ENCODE measurements at regions not wholly inside any gene's neighbourhood (a gene's known extent, or its start where the extent isn't known, plus 50 kb on each side); places are given as distances from the start of the nearest gene placed in this dataset.

DNA sequence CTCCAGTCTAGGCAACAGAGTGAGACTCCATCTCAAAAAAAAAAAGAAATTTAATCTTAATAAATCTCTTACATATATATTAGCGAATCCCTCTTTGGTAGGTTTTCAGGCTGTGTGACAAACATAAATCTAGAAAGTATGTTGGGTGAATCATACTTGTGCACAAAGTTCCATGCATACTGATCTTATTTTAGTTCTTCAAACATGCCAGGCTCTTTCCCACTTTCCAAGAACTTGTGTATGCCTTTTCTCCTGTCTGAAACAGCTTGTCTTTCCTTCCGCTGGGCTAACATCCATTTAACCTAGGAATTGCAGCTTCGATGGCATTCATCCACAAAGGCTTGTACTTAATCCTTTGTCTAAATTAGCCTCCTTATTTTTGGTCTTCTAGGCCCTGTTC, 156.6 kb upstream of the CASK start:
- H3K9me3 ChIP-seq (ENCODE audit: control insufficient read depth in 2 of 2, insufficient read depth in 1 of 2, low read depth in 1 of 2, low read length in 1 of 2) = no peaks in the 10 kb centered on the region
- no peak for FAIRE-seq
- WGBS, 3 donors = 81 to 100% (median 93%) methylated on average over 3 of the region's 3 CpGs
- H3K27me3 ChIP-seq (ENCODE audit: control insufficient read depth in 3 of 3, insufficient read depth in 3 of 3, low read length in 3 of 3) = no peaks in the 10 kb centered on the region
- no peaks in the 10 kb centered on the region for H3K4me1 ChIP-seq (ENCODE audit: control insufficient read depth in 3 of 3, insufficient read depth in 2 of 3, low read depth in 1 of 3, low read length in 2 of 3)
- no peaks in the 10 kb centered on the region for H3K36me3 ChIP-seq (ENCODE audit: control insufficient read depth in 3 of 3, insufficient read depth in 2 of 3, low read depth in 1 of 3, low read length in 3 of 3)
- H3K4me3 ChIP-seq (ENCODE audit: low read depth in 1 of 3, low read length in 3 of 3) = no peak overlapping the region
- H3K27ac ChIP-seq (ENCODE audit: low read depth in 1 of 3, low read length in 2 of 3) = no peak overlapping the region
- DNase-seq = no peak

DNA sequence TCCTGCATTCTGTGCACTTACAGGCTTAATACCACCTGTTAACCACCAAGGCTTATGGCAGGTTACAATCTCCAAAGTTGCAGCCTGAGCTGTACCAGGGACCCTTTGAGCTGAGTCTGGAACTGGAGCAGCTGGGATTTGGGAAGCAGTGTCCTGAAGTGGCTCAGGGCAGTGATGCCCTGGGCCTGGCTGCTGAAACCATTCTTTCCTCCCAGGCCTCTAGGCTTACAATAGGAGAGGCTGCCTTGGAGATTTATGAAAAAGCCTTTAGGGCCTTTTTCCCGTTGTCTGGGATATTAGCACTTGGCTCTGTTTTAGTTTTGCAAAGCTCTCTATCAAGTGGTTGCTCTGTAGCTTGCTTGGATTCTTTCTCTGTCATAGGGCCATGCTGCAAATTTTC, 154.3 kb upstream of the CASK start:
- DNase-seq (no peak), FAIRE-seq (no peak)
- Histone ChIP-seq H3K4me1 (ENCODE audit: control insufficient read depth in 3 of 3, insufficient read depth in 2 of 3, low read depth in 1 of 3, low read length in 2 of 3) (peaks cover 0 to 5% (median 0%) of the 10 kb centered on the region in 3 donors), H3K9me3 (ENCODE audit: control insufficient read depth in 2 of 2, insufficient read depth in 1 of 2, low read depth in 1 of 2, low read length in 1 of 2) (no peaks in the 10 kb centered on the region), H3K4me3 (ENCODE audit: low read depth in 1 of 3, low read length in 3 of 3) (no peak overlapping the region), H3K36me3 (ENCODE audit: control insufficient read depth in 3 of 3, insufficient read depth in 2 of 3, low read depth in 1 of 3, low read length in 3 of 3) (no peaks in the 10 kb centered on the region), H3K27ac (ENCODE audit: low read depth in 1 of 3, low read length in 2 of 3) (no peak overlapping the region), H3K27me3 (ENCODE audit: control insufficient read depth in 3 of 3, insufficient read depth in 3 of 3, low read length in 3 of 3) (no peaks in the 10 kb centered on the region)
- 64 to 90% (median 70%) methylated on average over 1 of the region's 1 CpG for WGBS, 3 donors

DNA sequence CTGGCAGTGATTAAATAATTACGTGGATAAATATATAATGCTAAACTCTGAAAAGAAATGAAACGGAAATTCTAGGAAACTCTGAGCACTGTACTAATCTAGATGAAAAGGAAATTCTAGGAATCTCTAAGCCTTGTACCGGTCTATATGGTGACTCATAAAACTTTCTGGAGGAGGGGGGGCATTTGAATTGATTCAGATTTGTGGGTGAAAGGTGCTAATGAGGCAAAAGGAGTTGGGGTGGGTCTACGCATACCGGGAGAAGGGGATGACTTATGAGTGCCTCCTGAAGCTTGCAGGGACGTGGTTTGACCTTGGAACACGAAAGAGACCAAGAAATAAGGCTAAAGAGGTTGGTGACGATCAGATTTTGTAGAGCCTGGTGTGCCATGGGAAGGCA, 151.7 kb upstream of the CASK start:
- FAIRE-seq (no peak), DNase-seq (no peak)
- Histone ChIP-seq H3K27me3 (ENCODE audit: control insufficient read depth in 3 of 3, insufficient read depth in 3 of 3, low read length in 3 of 3) (no peaks in the 10 kb centered on the region), H3K9me3 (ENCODE audit: control insufficient read depth in 2 of 2, insufficient read depth in 1 of 2, low read depth in 1 of 2, low read length in 1 of 2) (no peaks in the 10 kb centered on the region), H3K27ac (ENCODE audit: low read depth in 1 of 3, low read length in 2 of 3) (no peak overlapping the region), H3K36me3 (ENCODE audit: control insufficient read depth in 3 of 3, insufficient read depth in 2 of 3, low read depth in 1 of 3, low read length in 3 of 3) (no peaks in the 10 kb centered on the region), H3K4me1 (ENCODE audit: control insufficient read depth in 3 of 3, insufficient read depth in 2 of 3, low read depth in 1 of 3, low read length in 2 of 3) (peaks cover 0 to 8% (median 0%) of the 10 kb centered on the region in 3 donors), H3K4me3 (ENCODE audit: low read depth in 1 of 3, low read length in 3 of 3) (no peak overlapping the region)
- WGBS, 3 donors = 72 to 83% (median 79%) methylated on average over 8 of the region's 8 CpGs

DNA sequence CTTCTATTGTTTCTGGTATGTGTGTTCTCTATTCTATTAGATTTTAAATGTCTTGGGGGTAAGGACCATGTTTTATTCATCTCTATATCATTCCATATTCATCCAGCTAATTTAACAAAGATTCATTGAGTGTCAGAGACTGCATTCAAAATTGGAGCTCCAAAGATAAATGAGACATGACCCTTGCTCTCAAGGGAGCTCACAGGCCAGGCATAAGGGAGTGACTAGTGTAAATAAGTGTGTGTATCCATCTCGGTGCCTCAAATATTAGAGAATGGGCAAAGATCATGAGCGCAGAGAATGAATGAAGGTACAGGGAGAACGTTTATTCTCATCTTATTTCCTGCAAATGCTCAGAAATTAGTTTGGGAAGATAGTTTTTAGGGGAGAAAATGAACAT, 150.1 kb upstream of the CASK start:
- DNase-seq (peak; percentile 55 to 72), FAIRE-seq (no peak)
- no peaks in the 10 kb centered on the region for H3K27me3 ChIP-seq (ENCODE audit: control insufficient read depth in 3 of 3, insufficient read depth in 3 of 3, low read length in 3 of 3)
- no peak overlapping the region for H3K4me3 ChIP-seq (ENCODE audit: low read depth in 1 of 3, low read length in 3 of 3)
- no peaks in the 10 kb centered on the region for H3K9me3 ChIP-seq (ENCODE audit: control insufficient read depth in 2 of 2, insufficient read depth in 1 of 2, low read depth in 1 of 2, low read length in 1 of 2)
- WGBS, 3 donors = 10 to 51% (median 30%) methylated on average over 3 of the region's 3 CpGs
- H3K36me3 ChIP-seq (ENCODE audit: control insufficient read depth in 3 of 3, insufficient read depth in 2 of 3, low read depth in 1 of 3, low read length in 3 of 3) = no peaks in the 10 kb centered on the region
- H3K27ac ChIP-seq (ENCODE audit: low read depth in 1 of 3, low read length in 2 of 3) = peak overlapping the region in 1 of 3 donors; percentile 64
- H3K4me1 ChIP-seq (ENCODE audit: control insufficient read depth in 3 of 3, insufficient read depth in 2 of 3, low read depth in 1 of 3, low read length in 2 of 3) = peaks cover 0 to 8% (median 0%) of the 10 kb centered on the region in 3 donors

DNA sequence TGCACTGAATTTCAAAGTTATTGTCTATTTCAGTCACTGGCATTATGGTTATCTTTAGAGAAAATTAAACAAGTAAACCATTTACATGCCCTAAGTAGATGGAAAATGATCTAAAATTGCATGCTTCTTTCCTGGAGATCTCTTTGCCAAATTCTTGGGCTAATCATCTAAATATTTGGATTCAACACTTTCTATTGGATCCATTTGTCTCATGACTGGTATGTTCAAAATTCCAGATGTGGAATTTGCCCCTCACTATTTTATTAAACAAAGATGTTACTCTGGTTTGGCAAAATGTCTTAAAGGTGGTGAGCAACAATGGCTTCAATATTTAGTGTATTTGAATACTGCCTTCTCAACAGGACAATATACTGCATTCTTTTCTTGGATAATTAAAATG, 147.5 kb upstream of the CASK start:
- H3K4me1 ChIP-seq (ENCODE audit: control insufficient read depth in 3 of 3, insufficient read depth in 2 of 3, low read depth in 1 of 3, low read length in 2 of 3) = peaks cover 0 to 8% (median 0%) of the 10 kb centered on the region in 3 donors

DNA sequence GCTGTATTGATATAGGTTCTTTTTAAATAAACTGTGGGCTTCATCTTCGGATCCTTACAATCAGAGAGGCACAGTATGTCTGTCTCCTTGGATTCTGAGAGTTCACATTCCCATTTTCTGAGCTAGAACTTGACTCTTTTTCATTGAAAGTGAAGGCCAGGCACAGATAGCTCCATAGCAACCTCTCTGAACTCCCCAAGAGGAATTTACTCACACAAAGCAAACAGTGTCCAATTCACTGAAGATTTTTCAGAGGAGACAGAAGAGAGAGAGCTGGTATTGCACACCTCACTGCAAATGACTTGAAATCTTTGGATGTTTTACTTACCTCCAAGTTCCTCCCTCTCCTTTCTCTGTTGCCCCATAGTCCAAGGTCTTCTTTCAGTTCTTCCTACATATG, 130.9 kb upstream of the CASK start:
- no peaks in the 10 kb centered on the region for H3K9me3 ChIP-seq (ENCODE audit: control insufficient read depth in 2 of 2, insufficient read depth in 1 of 2, low read depth in 1 of 2, low read length in 1 of 2)
- no peaks in the 10 kb centered on the region for H3K4me1 ChIP-seq (ENCODE audit: control insufficient read depth in 3 of 3, insufficient read depth in 2 of 3, low read depth in 1 of 3, low read length in 2 of 3)
- no peak overlapping the region for H3K4me3 ChIP-seq (ENCODE audit: low read depth in 1 of 3, low read length in 3 of 3)
- DNase-seq (peak in 1 of 2 donors; percentile 5), FAIRE-seq (no peak)
- H3K36me3 ChIP-seq (ENCODE audit: control insufficient read depth in 3 of 3, insufficient read depth in 2 of 3, low read depth in 1 of 3, low read length in 3 of 3) = no peaks in the 10 kb centered on the region
- WGBS, 3 donors = 68 to 93% (median 88%) methylated on average over 1 of the region's 1 CpG
- no peaks in the 10 kb centered on the region for H3K27me3 ChIP-seq (ENCODE audit: control insufficient read depth in 3 of 3, insufficient read depth in 3 of 3, low read length in 3 of 3)
- H3K27ac ChIP-seq (ENCODE audit: low read depth in 1 of 3, low read length in 2 of 3) = no peak overlapping the region

More for the DNA sequence above, 147.5 kb upstream of the CASK start:
- DNase-seq (no peak), FAIRE-seq (no peak)
- Histone ChIP-seq H3K4me3 (ENCODE audit: low read depth in 1 of 3, low read length in 3 of 3) (no peak overlapping the region), H3K9me3 (ENCODE audit: control insufficient read depth in 2 of 2, insufficient read depth in 1 of 2, low read depth in 1 of 2, low read length in 1 of 2) (no peaks in the 10 kb centered on the region), H3K36me3 (ENCODE audit: control insufficient read depth in 3 of 3, insufficient read depth in 2 of 3, low read depth in 1 of 3, low read length in 3 of 3) (no peaks in the 10 kb centered on the region), H3K27me3 (ENCODE audit: control insufficient read depth in 3 of 3, insufficient read depth in 3 of 3, low read length in 3 of 3) (no peaks in the 10 kb centered on the region), H3K27ac (ENCODE audit: low read depth in 1 of 3, low read length in 2 of 3) (no peak overlapping the region)

DNA sequence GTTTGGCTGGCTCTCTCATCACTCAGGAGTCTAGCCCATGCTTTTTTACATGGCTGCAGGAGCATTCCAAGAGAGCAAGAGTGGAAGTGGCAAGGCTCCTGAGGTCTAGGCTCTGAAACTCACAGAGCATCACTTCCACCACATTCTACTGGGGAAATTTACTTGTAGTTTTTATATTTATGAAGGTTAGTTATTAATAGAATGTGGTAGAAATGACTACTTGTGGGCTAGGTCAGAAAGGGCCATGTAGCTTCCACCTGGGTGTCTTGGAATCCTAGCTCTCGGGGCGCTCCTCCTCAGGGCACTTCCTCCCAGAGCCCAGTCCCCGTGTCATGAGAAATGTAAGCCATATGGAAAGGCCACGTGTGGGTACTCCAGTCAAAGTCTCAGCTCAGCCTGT, 127.0 kb upstream of the CASK start:
- WGBS, 3 donors = 81 to 92% (median 83%) methylated on average over 4 of the region's 4 CpGs
- no peaks in the 10 kb centered on the region for H3K9me3 ChIP-seq (ENCODE audit: control insufficient read depth in 2 of 2, insufficient read depth in 1 of 2, low read depth in 1 of 2, low read length in 1 of 2)
- no peak for FAIRE-seq

DNA sequence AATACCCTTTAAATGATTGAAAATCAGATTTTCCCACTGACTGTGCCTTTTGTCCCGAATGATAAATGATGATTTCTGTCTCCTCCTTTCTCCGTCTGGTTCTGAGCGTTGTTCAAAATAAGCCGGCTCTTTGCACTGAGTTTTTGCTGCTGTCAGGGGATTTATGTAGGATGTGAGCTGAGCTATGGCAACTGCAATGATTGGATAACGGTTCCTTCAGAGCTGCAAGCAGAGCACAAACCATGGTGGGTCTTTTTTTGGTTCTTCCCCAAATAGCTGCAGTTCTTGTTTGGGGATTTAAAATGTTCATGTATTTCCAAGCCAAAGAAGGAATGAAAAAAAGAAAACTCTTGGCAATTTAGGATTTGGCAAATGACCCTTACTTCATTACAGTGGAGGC, 124.5 kb upstream of the CASK start:
- no peak overlapping the region for H3K4me3 ChIP-seq (ENCODE audit: low read depth in 1 of 3, low read length in 3 of 3)
- no peaks in the 10 kb centered on the region for H3K9me3 ChIP-seq (ENCODE audit: control insufficient read depth in 2 of 2, insufficient read depth in 1 of 2, low read depth in 1 of 2, low read length in 1 of 2)
- DNase-seq = no peak
- no peak for FAIRE-seq
- no peaks in the 10 kb centered on the region for H3K27me3 ChIP-seq (ENCODE audit: control insufficient read depth in 3 of 3, insufficient read depth in 3 of 3, low read length in 3 of 3)
- no peaks in the 10 kb centered on the region for H3K4me1 ChIP-seq (ENCODE audit: control insufficient read depth in 3 of 3, insufficient read depth in 2 of 3, low read depth in 1 of 3, low read length in 2 of 3)
- no peak overlapping the region for H3K27ac ChIP-seq (ENCODE audit: low read depth in 1 of 3, low read length in 2 of 3)
- 73 to 91% (median 79%) methylated on average over 5 of the region's 5 CpGs for WGBS, 3 donors
- no peaks in the 10 kb centered on the region for H3K36me3 ChIP-seq (ENCODE audit: control insufficient read depth in 3 of 3, insufficient read depth in 2 of 3, low read depth in 1 of 3, low read length in 3 of 3)

More for the DNA sequence above, 127.0 kb upstream of the CASK start:
- Histone ChIP-seq H3K27me3 (ENCODE audit: control insufficient read depth in 3 of 3, insufficient read depth in 3 of 3, low read length in 3 of 3) (no peaks in the 10 kb centered on the region), H3K27ac (ENCODE audit: low read depth in 1 of 3, low read length in 2 of 3) (no peak overlapping the region), H3K4me3 (ENCODE audit: low read depth in 1 of 3, low read length in 3 of 3) (no peak overlapping the region), H3K36me3 (ENCODE audit: control insufficient read depth in 3 of 3, insufficient read depth in 2 of 3, low read depth in 1 of 3, low read length in 3 of 3) (no peaks in the 10 kb centered on the region), H3K4me1 (ENCODE audit: control insufficient read depth in 3 of 3, insufficient read depth in 2 of 3, low read depth in 1 of 3, low read length in 2 of 3) (no peaks in the 10 kb centered on the region)
- no peak for DNase-seq

DNA sequence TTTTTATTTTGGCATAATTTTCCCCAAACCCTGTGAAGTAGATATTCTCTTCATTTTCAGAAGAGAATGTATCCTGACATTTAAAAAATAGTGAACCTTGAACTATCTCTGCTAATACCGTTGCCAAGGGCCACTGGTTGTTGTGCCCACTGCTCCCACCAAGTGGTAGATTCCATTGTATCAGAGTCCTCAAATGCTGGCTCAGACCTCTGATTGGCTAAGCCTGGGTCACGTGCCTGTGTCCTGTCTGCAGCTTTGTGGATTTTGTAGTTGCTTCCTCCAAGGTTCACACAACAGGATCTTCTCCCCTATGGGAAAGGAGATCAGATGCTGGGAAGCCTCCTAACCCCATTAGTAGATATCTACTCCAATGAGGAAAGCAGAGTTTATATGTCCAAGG, 104.8 kb upstream of the CASK start:
- FAIRE-seq (no peak), DNase-seq (peak; percentile 35 to 63)
- 17 to 62% (median 19%) methylated on average over 2 of the region's 2 CpGs for WGBS, 3 donors
- no peak overlapping the region for H3K4me3 ChIP-seq (ENCODE audit: low read depth in 1 of 3, low read length in 3 of 3)
- H3K9me3 ChIP-seq (ENCODE audit: control insufficient read depth in 2 of 2, insufficient read depth in 1 of 2, low read depth in 1 of 2, low read length in 1 of 2) = peaks cover 0 to 5% of the 10 kb centered on the region in 2 donors
- peaks cover 0 to 16% (median 2%) of the 10 kb centered on the region in 3 donors for H3K4me1 ChIP-seq (ENCODE audit: control insufficient read depth in 3 of 3, insufficient read depth in 2 of 3, low read depth in 1 of 3, low read length in 2 of 3)
- no peaks in the 10 kb centered on the region for H3K36me3 ChIP-seq (ENCODE audit: control insufficient read depth in 3 of 3, insufficient read depth in 2 of 3, low read depth in 1 of 3, low read length in 3 of 3)
- H3K27me3 ChIP-seq (ENCODE audit: control insufficient read depth in 3 of 3, insufficient read depth in 3 of 3, low read length in 3 of 3) = no peaks in the 10 kb centered on the region
- H3K27ac ChIP-seq (ENCODE audit: low read depth in 1 of 3, low read length in 2 of 3) = peak overlapping the region in 1 of 3 donors; percentile 67

All from small intestine (tissue), 7 donors.